A673 (cell line): ENCODE measurements at regions not wholly inside any gene's neighbourhood (a gene's known extent, or its start where the extent isn't known, plus 50 kb on each side); places are given as distances from the start of the nearest gene placed in this dataset.

ENCODE experiments used
- CTCF ChIP-seq: fragments of 300-800, 200-600 bp; sonication (generic); conservative IDR thresholded peaks from 2 replicates; pipeline ENCODE4 v1.5.1; 2017; ENCODE audit warnings: low read depth, mild to moderate bottlenecking, antibody characterized with exemption, low read length, moderate library complexity, mixed read lengths
- EZH2 ChIP-seq: fragments of 200-600 bp; sonication (generic); IDR thresholded peaks from 2 replicates; pipeline ENCODE4 v1.6.1; 2017; ENCODE audit warnings: borderline replicate concordance, low read depth, mild to moderate bottlenecking, mixed read lengths, antibody characterized with exemption, low read length; ENCODE audit not compliant: poor library complexity, severe bottlenecking

GRCh38 chrX:45975633-45976032, 569.6 kb downstream of the ZNF674 start:
- TF ChIP-seq CTCF (no peak), EZH2 (no peak)
